BJ (cell line): ENCODE measurements at regions not wholly inside any gene's neighbourhood (a gene's known extent, or its start where the extent isn't known, plus 50 kb on each side); places are given as distances from the start of the nearest gene placed in this dataset.

Source experiments
- CTCF ChIA-PET: fragments of 350-600 bp; formaldehyde crosslinking; extraction: SDS; loops from one replicate; lab custom pipeline; 2021; ENCODE audit warnings: antibody characterized with exemption, inconsistent platforms; lab: Yijun Ruan, JAX
- POLR2A ChIA-PET: fragments of 300-600 bp; sonication (Branson Sonifier 250); formaldehyde crosslinking; extraction: SDS; loops from one replicate; lab custom pipeline; 2021; ENCODE audit warnings: antibody characterized with exemption; lab: Charles Lee
- DNase-seq: peaks from one replicate; pipeline ENCODE4 v3.0.0-alpha.2; 2011; ENCODE audit warnings: low read depth
- H3K27me3 ChIP-seq: 2 replicates; pipeline ENCODE4 v1.6.0; 2011; ENCODE audit warnings: low read length; ENCODE audit not compliant: control insufficient read depth, insufficient read depth
- H3K36me3 ChIP-seq: 2 replicates; pipeline ENCODE4 v1.5.1; 2011; ENCODE audit warnings: low read length; ENCODE audit not compliant: control insufficient read depth, insufficient read depth
- H3K4me3 ChIP-seq: 2 replicates; pipeline ENCODE4 v1.5.1; 2011; ENCODE audit warnings: low read depth, mild to moderate bottlenecking, control low read depth, low read length
- CTCF ChIP-seq: IDR thresholded peaks from 2 replicates; pipeline ENCODE4 v1.5.1; 2011; ENCODE audit warnings: low read depth, mild to moderate bottlenecking, control low read depth, inconsistent platforms, low read length, moderate library complexity; ENCODE audit not compliant: insufficient read depth

GRCh38 chr5:107325866-107326265 is 344.9 kb downstream of the EFNA5 start:
- no peak for TF ChIP-seq CTCF
- POLR2A ChIA-PET, result no interaction called here
- CTCF ChIA-PET, result no interaction called here
- no peaks in the 10 kb centered on the region for H3K36me3 ChIP-seq
- no peak for DNase-seq
- no peak overlapping the region for H3K4me3 ChIP-seq
- H3K27me3 ChIP-seq, result no peaks in the 10 kb centered on the region; the same call in none of the 2 replicates

- DNase-seq, result no peak
- ChIA-PET CTCF (no interaction called here), POLR2A (no interaction called here)
- Histone ChIP-seq H3K27me3 (no peaks in the 10 kb centered on the region; the same call in none of the 2 replicates), H3K36me3 (no peaks in the 10 kb centered on the region), H3K4me3 (no peak overlapping the region)
- TF ChIP-seq CTCF, result no peak
These were observed 345.9 kb downstream of the EFNA5 start for GRCh38 chr5:107324809-107325208.

GRCh38 chr5:107324071-107324470 is 346.7 kb downstream of the EFNA5 start:
- Histone ChIP-seq H3K27me3 (no peaks in the 10 kb centered on the region; the same call in none of the 2 replicates), H3K4me3 (no peak overlapping the region), H3K36me3 (no peaks in the 10 kb centered on the region)
- ChIA-PET CTCF (no interaction called here), POLR2A (no interaction called here)
- no peak for DNase-seq
- no peak for TF ChIP-seq CTCF

- TF ChIP-seq CTCF, result no peak
- POLR2A ChIA-PET, result no interaction called here
- no peaks in the 10 kb centered on the region for H3K36me3 ChIP-seq
- H3K4me3 ChIP-seq, result no peak overlapping the region
- CTCF ChIA-PET, result no interaction called here
- no peaks in the 10 kb centered on the region; the same call in none of the 2 replicates for H3K27me3 ChIP-seq
- no peak for DNase-seq
These were observed 347.2 kb downstream of the EFNA5 start for GRCh38 chr5:107323536-107323935.

GRCh38 chr5:107322936-107323335 is 347.8 kb downstream of the EFNA5 start:
- TF ChIP-seq CTCF, result no peak
- no peak overlapping the region for H3K4me3 ChIP-seq
- no peak for DNase-seq
- no peaks in the 10 kb centered on the region for H3K36me3 ChIP-seq
- CTCF ChIA-PET, result no interaction called here
- no peaks in the 10 kb centered on the region; the same call in none of the 2 replicates for H3K27me3 ChIP-seq
- POLR2A ChIA-PET, result no interaction called here
